IMR-90 (cell line): ENCODE measurements at regions not wholly inside any gene's neighbourhood (a gene's known extent, or its start where the extent isn't known, plus 50 kb on each side); places are given as distances from the start of the nearest gene placed in this dataset.
A peak's percentile ranks its signal among the peaks of the same experiment; 100 is the strongest.

Experiments
- ATAC-seq: fragments of 200-7000 bp; cut with Tn5 transposase; 2 replicates; pipeline ENCODE4 v1.9.1; 2020; ENCODE audit warnings: low read depth, mild to moderate bottlenecking, moderate library complexity
- BruUV-seq: library from RNA; stranded (reverse); fragments of 400-500 nt; replicated peaks from 2 replicates; lab custom pipeline; 2021; lab: Mats Ljungman, UMichigan
- CTCF ChIA-PET: fragments of 300-600 bp; formaldehyde crosslinking; extraction: SDS; loops from one replicate; lab custom pipeline; 2021; ENCODE audit warnings: antibody characterized with exemption; lab: Yijun Ruan, JAX
- POLR2A ChIA-PET: fragments of 300-600 bp; sonication (Branson Sonifier 250); formaldehyde crosslinking; loops from one replicate; lab custom pipeline; 2022; ENCODE audit warnings: antibody characterized with exemption; ENCODE audit not compliant: unreplicated experiment; lab: Charles Lee
- DNase-seq: peaks from one replicate; pipeline ENCODE4 v3.0.0; 2013
- H2AFZ ChIP-seq: replicated peaks from 2 replicates; pipeline ENCODE3; 2013; ENCODE audit warnings: low read length, mild to moderate bottlenecking; ENCODE audit not compliant: poor library complexity
- H2AK5ac ChIP-seq: 2 replicates; pipeline ENCODE4 v1.6.1; 2013; ENCODE audit warnings: low read depth, low read length, inconsistent platforms
- H2AK9ac ChIP-seq: replicated peaks from 2 replicates; pipeline ENCODE3; 2013; ENCODE audit warnings: mild to moderate bottlenecking, low read depth, low read length, moderate library complexity; ENCODE audit not compliant: poor library complexity
- H2BK120ac ChIP-seq: 2 replicates; pipeline ENCODE4 v1.6.1; 2013; ENCODE audit warnings: low read depth, low read length, inconsistent platforms
- H2BK15ac ChIP-seq: 3 replicates; pipeline ENCODE4 v1.6.1; 2013; ENCODE audit warnings: low read depth, low read length, inconsistent platforms
- H2BK20ac ChIP-seq: 2 replicates; pipeline ENCODE4 v1.6.1; 2013; ENCODE audit warnings: low read depth, mild to moderate bottlenecking, inconsistent platforms, low read length, moderate library complexity
- H2BK5ac ChIP-seq: 2 replicates; pipeline ENCODE4 v1.6.1; 2013; ENCODE audit warnings: mild to moderate bottlenecking, low read depth, low read length, inconsistent platforms; ENCODE audit not compliant: poor library complexity, severe bottlenecking
- H3K14ac ChIP-seq: replicated peaks from 2 replicates; pipeline ENCODE4 v1.6.1; 2013; ENCODE audit warnings: low read depth, low read length, inconsistent platforms
- H3K18ac ChIP-seq: 2 replicates; pipeline ENCODE4 v1.6.1; 2013; ENCODE audit warnings: low read depth, low read length, control low read depth
- H3K23ac ChIP-seq: 2 replicates; pipeline ENCODE4 v1.6.1; 2013; ENCODE audit warnings: low read depth, low read length, inconsistent platforms
- H3K27ac ChIP-seq: 2 replicates; pipeline ENCODE4 v1.5.1; 2013; ENCODE audit warnings: mild to moderate bottlenecking, control low read depth, low read length; ENCODE audit not compliant: insufficient read depth
- H3K27me3 ChIP-seq: 2 replicates; pipeline ENCODE4 v1.6.1; 2013; ENCODE audit warnings: low read length; ENCODE audit not compliant: control insufficient read depth, insufficient read depth
- H3K36me3 ChIP-seq: 2 replicates; pipeline ENCODE4 v1.6.1; 2013; ENCODE audit warnings: low read length, mixed read lengths; ENCODE audit not compliant: control insufficient read depth, insufficient read depth
- H3K4ac ChIP-seq: 2 replicates; pipeline ENCODE4 v1.6.1; 2013; ENCODE audit warnings: low read depth, low read length, inconsistent platforms
- H3K4me1 ChIP-seq: 2 replicates; pipeline ENCODE4 v1.6.1; 2013; ENCODE audit warnings: low read length, mixed read lengths; ENCODE audit not compliant: control insufficient read depth, insufficient read depth
- H3K4me2 ChIP-seq: 2 replicates; pipeline ENCODE4 v1.6.1; 2013; ENCODE audit warnings: low read depth, mild to moderate bottlenecking, control low read depth, low read length, moderate library complexity
- H3K4me3 ChIP-seq: 2 replicates; pipeline ENCODE4 v1.5.1; 2013; ENCODE audit warnings: low read depth, mild to moderate bottlenecking, control low read depth, low read length, moderate library complexity; ENCODE audit not compliant: insufficient read depth
- H3K56ac ChIP-seq: 2 replicates; pipeline ENCODE4 v1.6.1; 2013; ENCODE audit warnings: low read length, inconsistent platforms; ENCODE audit not compliant: insufficient read depth; ENCODE audit errors: extremely low read depth
- H3K79me1 ChIP-seq, 2 experiments: 2 replicates each; pipeline ENCODE4 v1.6.1; 2013; ENCODE audit warnings: low read length in 2 of 2, inconsistent platforms in 1 of 2, low read depth in 1 of 2
- H3K9ac ChIP-seq: 2 replicates; pipeline ENCODE4 v1.6.1; 2013; ENCODE audit warnings: low read depth, low read length, control low read depth
- H3K9me1 ChIP-seq: 2 replicates; pipeline ENCODE4 v1.6.1; 2013; ENCODE audit warnings: low read length, inconsistent platforms; ENCODE audit not compliant: insufficient read depth
- H3K9me3 ChIP-seq: 2 replicates; pipeline ENCODE4 v1.6.1; 2013; ENCODE audit warnings: low read length; ENCODE audit not compliant: control insufficient read depth, insufficient read depth
- H4K20me1 ChIP-seq: 2 replicates; pipeline ENCODE4 v1.6.1; 2013; ENCODE audit warnings: low read length, inconsistent platforms; ENCODE audit not compliant: insufficient read depth
- H4K5ac ChIP-seq: 2 replicates; pipeline ENCODE4 v1.6.1; 2013; ENCODE audit warnings: mild to moderate bottlenecking, low read depth, low read length, control low read depth
- H4K8ac ChIP-seq, 2 experiments: 2 replicates each; pipeline ENCODE4 v1.6.1; 2013; ENCODE audit warnings: low read depth in 2 of 2, low read length in 2 of 2, control low read depth in 1 of 2, inconsistent platforms in 1 of 2
- H4K91ac ChIP-seq: 2 replicates; pipeline ENCODE4 v1.6.1; 2013; ENCODE audit warnings: low read depth, low read length, inconsistent platforms; ENCODE audit not compliant: insufficient read depth
- CEBPB ChIP-seq: IDR thresholded peaks from 2 replicates; pipeline ENCODE4 v1.6.1; 2012; ENCODE audit warnings: low read depth, low read length, improper control_type of control experiment
- ELK1 ChIP-seq: fragments of 150-350 bp; IDR thresholded peaks from 2 replicates; pipeline ENCODE4 v1.6.1; 2016; ENCODE audit warnings: low read depth, mild to moderate bottlenecking, low read length, moderate library complexity, borderline replicate concordance
- FOS ChIP-seq: fragments of 150-350 bp; IDR thresholded peaks from 2 replicates; pipeline ENCODE4 v1.6.1; 2016; ENCODE audit warnings: low read depth, low read length
- MAFK ChIP-seq: IDR thresholded peaks from 2 replicates; pipeline ENCODE4 v1.6.1; 2012; ENCODE audit warnings: low read depth, low read length, improper control_type of control experiment
- WGBS, 2 experiments: methylation state at CpG; one replicate each; pipeline versions ENCODE4 v1.1.5 to v1.1.7; 2013; ENCODE audit warnings: missing lambda C conversion rate in 2 of 2; ENCODE audit not compliant: insufficient read length in 1 of 2; ENCODE audit errors: extremely low coverage in 2 of 2; 5-methylcytosine and 5-hydroxymethylcytosine counted together
- dilution Hi-C: fragments of 300-500 bp; cut with HindIII; formaldehyde crosslinking; loops from one replicate; pipeline ENCODE4 v1.14.3; 2018; ENCODE audit warnings: low sequenced_read_pairs; ENCODE audit not compliant: unreplicated experiment
- in situ Hi-C: fragments of 300-500 bp; cut with MboI; formaldehyde crosslinking; loops from 3 replicates; pipeline ENCODE4 v1.14.3; 2019; ENCODE audit warnings: low sequenced_read_pairs, inconsistent platforms, mixed read lengths
- intact Hi-C: fragments of 100-400 bp; cut with micrococcal nuclease; formaldehyde crosslinking; loops from 2 replicates; pipeline ENCODE4 v1.10.0; 2022

GRCh38 chr17:55584055-55584685 is 72.9 kb upstream of the SMIM36 start:
- peaks cover 22% of the 10 kb centered on the region for H3K4me1 ChIP-seq
- no peak overlapping the region for H3K23ac ChIP-seq
- TF ChIP-seq ELK1, result no peak
- TF ChIP-seq FOS, result peak; percentile 45; the same call in 1 of the 2 replicates
- TF ChIP-seq MAFK, result no peak
- peak; percentile 70 for TF ChIP-seq CEBPB
- CTCF ChIA-PET, result no interaction called here
- peak overlapping the region; percentile 45; the same call in 1 of the 2 replicates for H2BK120ac ChIP-seq
- no peaks in the 10 kb centered on the region for H3K9me3 ChIP-seq
- DNase-seq, result peak; percentile 33
- 0 out of 2 replicates have a peak, but pooled peaks cover 2% of the 10 kb centered on the region for H3K9me1 ChIP-seq
- H2BK5ac ChIP-seq, result peak overlapping the region; percentile 49
- no peak overlapping the region; the same call in 1 of the 2 replicates for H2AK5ac ChIP-seq
- H3K4me3 ChIP-seq, result no peak overlapping the region
- WGBS, 2 experiments, result no CpG with 5 or more reads among the region's 2 CpGs
- peak overlapping the region; percentile 58; the same call in 1 of the 2 replicates for H3K27ac ChIP-seq
- H3K4ac ChIP-seq, result peak overlapping the region; percentile 17; the same call in 1 of the 2 replicates
- peak overlapping the region; percentile 55 for H4K91ac ChIP-seq
- H2AFZ ChIP-seq, result no peak overlapping the region
- H2AK9ac ChIP-seq, result no peak overlapping the region
- no peak; the same call in 1 of the 2 replicates for ATAC-seq
- peak overlapping the region; percentile 17; the same call in 1 of the 2 replicates for H2BK20ac ChIP-seq
- dilution Hi-C loops, result no loop called here
- H3K36me3 ChIP-seq, result no peaks in the 10 kb centered on the region
- no peaks in the 10 kb centered on the region for H4K20me1 ChIP-seq
- H3K4me2 ChIP-seq, result 0 out of 2 replicates have a peak overlapping the region, but pooled peaks have one; percentile 5
- peak overlapping the region; percentile 92 for H3K18ac ChIP-seq
- H3K14ac ChIP-seq, result no peak overlapping the region
- no TSS peak for BruUV-seq
- POLR2A ChIA-PET, result no interaction called here
- H4K8ac ChIP-seq, result peak overlapping the region in 1 of 2 experiments; percentile 31; a peak in 1 of 4 replicates
- in situ Hi-C loops, result no loop called here
- no peaks in the 10 kb centered on the region for H3K79me1 ChIP-seq
- peak overlapping the region; percentile 67; the same call in 1 of the 2 replicates for H4K5ac ChIP-seq
- H3K27me3 ChIP-seq, result no peaks in the 10 kb centered on the region
- intact Hi-C loops, result no loop called here
- H2BK15ac ChIP-seq, result no peak overlapping the region
- H3K9ac ChIP-seq, result no peak overlapping the region
- H3K56ac ChIP-seq, result no peak overlapping the region
